ENCODE measurements at regions not wholly inside any gene's neighbourhood (a gene's known extent, or its start where the extent isn't known, plus 50 kb on each side); places are given as distances from the start of the nearest gene placed in this dataset.

DNA sequence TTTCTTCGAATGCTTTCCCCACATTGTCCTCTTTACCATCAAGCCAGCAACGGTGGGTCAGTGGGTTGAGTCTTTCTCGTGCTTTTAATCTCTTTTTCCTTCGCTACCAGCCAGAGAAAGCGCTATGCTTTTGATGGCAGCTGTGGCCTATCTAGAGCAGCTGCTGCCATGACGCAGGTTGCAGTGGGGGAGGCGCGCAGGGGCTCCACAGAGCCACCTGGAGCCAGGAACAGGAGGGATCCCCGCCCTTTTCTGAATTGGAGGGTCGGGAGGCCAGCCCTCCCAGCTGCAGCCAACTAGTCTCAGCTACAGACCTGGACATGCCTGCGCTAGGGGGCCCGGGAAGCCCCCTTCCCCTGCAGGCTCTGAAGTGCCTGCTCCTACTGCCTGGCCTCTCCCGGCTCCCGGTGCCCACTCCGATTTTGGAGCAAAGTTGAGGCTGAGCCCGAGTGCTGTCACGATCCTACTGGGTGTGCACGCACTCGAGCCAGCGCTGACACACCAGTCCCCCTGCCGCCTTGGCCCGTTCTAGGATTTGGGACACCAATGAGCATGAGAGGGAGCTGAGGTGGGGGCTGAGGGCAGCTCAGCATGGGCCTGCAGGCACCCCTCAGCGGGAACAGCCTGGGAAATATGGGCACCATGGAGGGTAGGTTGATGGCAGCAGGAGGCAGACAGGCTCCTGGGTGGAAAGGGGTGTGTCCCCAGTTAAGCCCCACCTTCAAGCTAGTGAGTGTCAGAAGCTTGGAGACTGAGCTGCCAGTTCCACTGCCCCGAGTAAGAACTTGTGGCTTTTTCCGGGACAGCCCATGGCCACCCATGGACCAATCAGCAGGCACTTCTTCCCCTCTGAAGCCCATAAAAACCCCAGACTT is 784.2 kb downstream of the SLC6A15 start:
- no peak overlapping the region for H3K27ac Mint-ChIP-seq
- no peak overlapping the region for H3K27ac ChIP-seq (ENCODE audit: low read depth in 1 of 2, low read length in 2 of 2)
- peaks cover 0 to 3% (median 0%) of the 10 kb centered on the region in 3 donors for H3K27me3 Mint-ChIP-seq (ENCODE audit: low read depth in 3 of 3)
- DNase-seq = no peak
- H3K79me2 ChIP-seq (ENCODE audit: insufficient read depth, low read length) = no peaks in the 10 kb centered on the region
- TF ChIP-seq, protein P1, sequence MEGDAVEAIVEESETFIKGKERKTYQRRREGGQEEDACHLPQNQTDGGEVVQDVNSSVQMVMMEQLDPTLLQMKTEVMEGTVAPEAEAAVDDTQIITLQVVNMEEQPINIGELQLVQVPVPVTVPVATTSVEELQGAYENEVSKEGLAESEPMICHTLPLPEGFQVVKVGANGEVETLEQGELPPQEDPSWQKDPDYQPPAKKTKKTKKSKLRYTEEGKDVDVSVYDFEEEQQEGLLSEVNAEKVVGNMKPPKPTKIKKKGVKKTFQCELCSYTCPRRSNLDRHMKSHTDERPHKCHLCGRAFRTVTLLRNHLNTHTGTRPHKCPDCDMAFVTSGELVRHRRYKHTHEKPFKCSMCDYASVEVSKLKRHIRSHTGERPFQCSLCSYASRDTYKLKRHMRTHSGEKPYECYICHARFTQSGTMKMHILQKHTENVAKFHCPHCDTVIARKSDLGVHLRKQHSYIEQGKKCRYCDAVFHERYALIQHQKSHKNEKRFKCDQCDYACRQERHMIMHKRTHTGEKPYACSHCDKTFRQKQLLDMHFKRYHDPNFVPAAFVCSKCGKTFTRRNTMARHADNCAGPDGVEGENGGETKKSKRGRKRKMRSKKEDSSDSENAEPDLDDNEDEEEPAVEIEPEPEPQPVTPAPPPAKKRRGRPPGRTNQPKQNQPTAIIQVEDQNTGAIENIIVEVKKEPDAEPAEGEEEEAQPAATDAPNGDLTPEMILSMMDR (IDR thresholded peaks at IDR 0.05) = no peak
- H3K27me3 ChIP-seq (ENCODE audit: control insufficient read depth in 2 of 2, insufficient read depth in 2 of 2, low read length in 2 of 2) = no peaks in the 10 kb centered on the region
- no peaks in the 10 kb centered on the region for H3K36me3 Mint-ChIP-seq
- no peak overlapping the region for H3K4me2 ChIP-seq (replicated peaks; ENCODE audit: extremely low read depth, low read length, poor library complexity, severe bottlenecking)
- H4K20me1 ChIP-seq (ENCODE audit: insufficient read depth, low read length) = no peaks in the 10 kb centered on the region
- no peak overlapping the region for H3K9ac ChIP-seq (ENCODE audit: insufficient read depth, low read length, poor library complexity, severe bottlenecking)
- no peak overlapping the region for H2AFZ ChIP-seq (ENCODE audit: insufficient read depth, low read depth, low read length, poor library complexity, severe bottlenecking)
- no peaks in the 10 kb centered on the region for H3K36me3 ChIP-seq (replicated peaks in 1 of 2; ENCODE audit: control insufficient read depth in 1 of 2, insufficient read depth in 2 of 2, low read length in 2 of 2)
- no peaks in the 10 kb centered on the region for H3K4me1 ChIP-seq (ENCODE audit: control insufficient read depth in 1 of 2, insufficient read depth in 2 of 2, low read length in 2 of 2)
- H3K4me3 ChIP-seq (replicated peaks in 1 of 3; ENCODE audit: low read depth in 2 of 3, low read length in 3 of 3) = no peak overlapping the region
- H3K9me3 Mint-ChIP-seq = peaks cover 0 to 9% (median 5%) of the 10 kb centered on the region in 7 donors
- 87% methylated on average over 23 of the region's 25 CpGs for WGBS (ENCODE audit: insufficient coverage)
- no peaks in the 10 kb centered on the region for H3K4me1 Mint-ChIP-seq
- intact Hi-C loops (cut with micrococcal nuclease) = no loop called here
- H3K4me3 Mint-ChIP-seq = no peak overlapping the region
- peaks cover 0 to 15% of the 10 kb centered on the region in 2 donors for H3K9me3 ChIP-seq (replicated peaks in 1 of 2; ENCODE audit: control insufficient read depth in 1 of 2, insufficient read depth in 1 of 2, low read length in 2 of 2)

DNA sequence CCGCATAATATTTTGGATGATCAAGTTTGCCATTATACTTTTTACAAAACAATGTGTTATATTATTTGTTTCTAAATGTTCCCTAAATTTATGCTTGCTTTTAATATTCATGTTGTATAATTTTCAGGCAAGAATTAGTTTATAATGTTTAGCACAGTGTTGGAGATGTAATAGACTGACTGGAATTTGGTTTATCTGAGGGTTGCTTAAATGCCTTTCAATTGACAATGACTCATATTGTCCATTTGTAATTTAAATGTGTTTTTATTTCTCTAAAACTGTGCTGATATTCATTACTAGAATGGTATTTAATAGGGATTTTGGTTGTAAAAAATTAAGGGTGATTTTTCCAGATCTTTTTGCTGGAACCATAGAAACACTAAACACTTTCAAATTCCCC is 788.4 kb downstream of the SLC6A15 start:
- peaks cover 0 to 11% of the 10 kb centered on the region in 2 donors for H3K9me3 ChIP-seq (replicated peaks in 1 of 2; ENCODE audit: control insufficient read depth in 1 of 2, insufficient read depth in 1 of 2, low read length in 2 of 2)
- no peaks in the 10 kb centered on the region for H3K36me3 ChIP-seq (replicated peaks in 1 of 2; ENCODE audit: control insufficient read depth in 1 of 2, insufficient read depth in 2 of 2, low read length in 2 of 2)
- Mint-ChIP-seq H3K27ac (no peak overlapping the region), H3K4me3 (no peak overlapping the region), H3K27me3 (ENCODE audit: low read depth in 3 of 3) (peaks cover 0 to 3% (median 0%) of the 10 kb centered on the region in 3 donors), H3K9me3 (peaks cover 0 to 9% (median 5%) of the 10 kb centered on the region in 7 donors), H3K36me3 (no peaks in the 10 kb centered on the region), H3K4me1 (no peaks in the 10 kb centered on the region)
- no peaks in the 10 kb centered on the region for H3K79me2 ChIP-seq (ENCODE audit: insufficient read depth, low read length)
- DNase-seq = no peak
- no peak overlapping the region for H3K27ac ChIP-seq (ENCODE audit: low read depth in 1 of 2, low read length in 2 of 2)
- H3K4me3 ChIP-seq (replicated peaks in 1 of 3; ENCODE audit: low read depth in 2 of 3, low read length in 3 of 3) = no peak overlapping the region
- intact Hi-C loops (cut with micrococcal nuclease) = no loop called here
- H4K20me1 ChIP-seq (ENCODE audit: insufficient read depth, low read length) = no peaks in the 10 kb centered on the region
- H3K9ac ChIP-seq (ENCODE audit: insufficient read depth, low read length, poor library complexity, severe bottlenecking) = no peak overlapping the region
- H2AFZ ChIP-seq (ENCODE audit: insufficient read depth, low read depth, low read length, poor library complexity, severe bottlenecking) = no peak overlapping the region
- H3K4me1 ChIP-seq (ENCODE audit: control insufficient read depth in 1 of 2, insufficient read depth in 2 of 2, low read length in 2 of 2) = no peaks in the 10 kb centered on the region
- H3K27me3 ChIP-seq (ENCODE audit: control insufficient read depth in 2 of 2, insufficient read depth in 2 of 2, low read length in 2 of 2) = no peaks in the 10 kb centered on the region
- WGBS (ENCODE audit: insufficient coverage) = no CpG with 5 or more reads among the region's 1 CpG
- TF ChIP-seq, protein P1 (IDR thresholded peaks at IDR 0.05) = no peak
- no peak overlapping the region for H3K4me2 ChIP-seq (replicated peaks; ENCODE audit: extremely low read depth, low read length, poor library complexity, severe bottlenecking)

Data from CD14-positive monocyte (primary cell).